Gastroesophageal sphincter (tissue), 4 donors: ENCODE measurements at regions not wholly inside any gene's neighbourhood (a gene's known extent, or its start where the extent isn't known, plus 50 kb on each side); places are given as distances from the start of the nearest gene placed in this dataset.

ENCODE experiments used
- ATAC-seq: fragments of 150-250 bp; one replicate; pipeline ENCODE4 v1.9.1; 2016; ENCODE audit warnings: mild to moderate bottlenecking, moderate library complexity
- H3K27ac ChIP-seq, 4 donors: fragments of 200-600 bp; sonication (generic) in 3 of 4; 1 replicate in 3 of 4; 2 replicates in 1 of 4; pipeline ENCODE4 v1.5.1; 2016 to 2019
- H3K27me3 ChIP-seq: fragments of 200-600 bp; sonication (generic); one replicate; pipeline ENCODE4 v1.5.1; 2019
- H3K36me3 ChIP-seq, 2 donors: fragments of 200-600 bp; sonication (generic); one replicate each; pipeline ENCODE4 v1.5.1; 2019; ENCODE audit warnings: control low read depth in 1 of 2
- H3K4me1 ChIP-seq, 3 donors: fragments of 200-600 bp; sonication (generic); 1 replicate in 2 of 3; 2 replicates in 1 of 3; pipeline ENCODE4 v1.5.1; 2016 to 2019; ENCODE audit warnings: control low read depth in 2 of 3
- H3K4me3 ChIP-seq, 2 donors: fragments of 200-600 bp; sonication (generic); one replicate each; pipeline ENCODE4 v1.5.1; 2019; ENCODE audit warnings: mild to moderate bottlenecking in 1 of 2, moderate library complexity in 1 of 2
- H3K9me3 ChIP-seq, 3 donors: fragments of 200-600 bp; sonication (generic); one replicate each; pipeline ENCODE4 v1.5.1; 2017 to 2019; ENCODE audit warnings: control low read depth in 2 of 3
- EP300 ChIP-seq: sonication (generic); formaldehyde crosslinking; IDR thresholded peaks from one replicate; pipeline ENCODE4 v1.6.1; 2017; ENCODE audit warnings: antibody characterized with exemption, mild to moderate bottlenecking
- POLR2A ChIP-seq, 2 donors: fragments of 450-650 bp; IDR thresholded peaks; one replicate each; pipeline ENCODE4 v1.6.1; 2017; ENCODE audit warnings: antibody characterized with exemption in 2 of 2, mild to moderate bottlenecking in 2 of 2, moderate library complexity in 1 of 2
- POLR2AphosphoS5 ChIP-seq: sonication (generic); formaldehyde crosslinking; IDR thresholded peaks from one replicate; pipeline ENCODE4 v1.6.1; 2017; ENCODE audit warnings: antibody characterized with exemption
- WGBS, 2 donors: methylation state at CpG; one replicate each; pipeline ENCODE4 v1.1.5; 2018; ENCODE audit warnings: low coverage in 1 of 2; 5-methylcytosine and 5-hydroxymethylcytosine counted together
- TF ChIP-seq, protein P1 (sequence below), 4 experiments: fragments of 200-600 bp in 2 of 4; fragments of 450-650 bp in 2 of 4; sonication (generic) in 1 of 4; IDR thresholded peaks; one replicate each; pipeline ENCODE4 v1.5.1; 2017 to 2019; ENCODE audit warnings: antibody characterized with exemption in 4 of 4, mild to moderate bottlenecking in 2 of 4, moderate library complexity in 2 of 4

DNA sequence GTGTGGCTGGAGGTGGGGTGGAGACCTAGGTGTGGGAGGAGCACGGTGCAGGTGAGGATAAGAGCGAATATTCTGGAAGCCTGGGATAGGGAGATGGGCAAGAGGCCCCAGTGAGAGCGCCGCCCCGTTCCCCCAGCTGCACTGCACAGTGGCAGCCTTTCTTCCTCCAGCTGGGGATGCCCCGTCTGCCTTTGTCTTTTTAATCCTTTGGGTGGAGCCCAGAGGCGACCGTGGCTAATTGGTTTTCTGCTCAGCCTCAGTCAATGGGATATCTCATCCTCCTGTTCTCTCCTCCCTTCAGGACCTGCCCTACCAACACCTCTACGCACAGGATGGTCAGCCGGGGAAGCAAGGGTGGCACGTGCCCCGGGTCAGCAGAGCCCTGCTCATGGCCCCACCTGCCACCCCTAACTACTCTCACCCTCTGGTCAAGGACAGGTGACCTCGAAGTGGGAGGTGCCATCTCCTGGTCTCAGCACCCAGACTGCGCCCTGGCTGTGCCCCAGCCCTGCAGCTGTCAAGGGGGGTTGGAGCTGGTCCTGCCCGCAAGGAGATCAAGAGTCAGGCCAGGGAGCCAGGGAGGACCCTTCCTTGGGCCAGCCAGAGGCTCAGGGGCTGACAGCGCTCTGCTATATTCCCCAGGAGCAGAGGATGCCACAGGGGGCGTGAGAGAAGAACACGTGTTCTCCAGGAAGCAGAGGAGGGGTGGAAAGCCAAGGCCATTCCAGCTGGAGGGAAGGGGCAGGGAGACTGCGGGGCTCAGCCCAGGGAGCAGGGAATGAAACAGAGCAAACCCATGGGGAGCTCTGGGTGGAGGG lies 64.0 kb downstream of the ADRA2C start:
- ATAC-seq = no peak
- TF ChIP-seq POLR2AphosphoS5 (no peak), EP300 (no peak), POLR2A (IDR thresholded peaks at IDR 0.05) (no peak)
- TF ChIP-seq, protein P1, sequence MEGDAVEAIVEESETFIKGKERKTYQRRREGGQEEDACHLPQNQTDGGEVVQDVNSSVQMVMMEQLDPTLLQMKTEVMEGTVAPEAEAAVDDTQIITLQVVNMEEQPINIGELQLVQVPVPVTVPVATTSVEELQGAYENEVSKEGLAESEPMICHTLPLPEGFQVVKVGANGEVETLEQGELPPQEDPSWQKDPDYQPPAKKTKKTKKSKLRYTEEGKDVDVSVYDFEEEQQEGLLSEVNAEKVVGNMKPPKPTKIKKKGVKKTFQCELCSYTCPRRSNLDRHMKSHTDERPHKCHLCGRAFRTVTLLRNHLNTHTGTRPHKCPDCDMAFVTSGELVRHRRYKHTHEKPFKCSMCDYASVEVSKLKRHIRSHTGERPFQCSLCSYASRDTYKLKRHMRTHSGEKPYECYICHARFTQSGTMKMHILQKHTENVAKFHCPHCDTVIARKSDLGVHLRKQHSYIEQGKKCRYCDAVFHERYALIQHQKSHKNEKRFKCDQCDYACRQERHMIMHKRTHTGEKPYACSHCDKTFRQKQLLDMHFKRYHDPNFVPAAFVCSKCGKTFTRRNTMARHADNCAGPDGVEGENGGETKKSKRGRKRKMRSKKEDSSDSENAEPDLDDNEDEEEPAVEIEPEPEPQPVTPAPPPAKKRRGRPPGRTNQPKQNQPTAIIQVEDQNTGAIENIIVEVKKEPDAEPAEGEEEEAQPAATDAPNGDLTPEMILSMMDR (IDR thresholded peaks at IDR 0.05) = no peak

DNA sequence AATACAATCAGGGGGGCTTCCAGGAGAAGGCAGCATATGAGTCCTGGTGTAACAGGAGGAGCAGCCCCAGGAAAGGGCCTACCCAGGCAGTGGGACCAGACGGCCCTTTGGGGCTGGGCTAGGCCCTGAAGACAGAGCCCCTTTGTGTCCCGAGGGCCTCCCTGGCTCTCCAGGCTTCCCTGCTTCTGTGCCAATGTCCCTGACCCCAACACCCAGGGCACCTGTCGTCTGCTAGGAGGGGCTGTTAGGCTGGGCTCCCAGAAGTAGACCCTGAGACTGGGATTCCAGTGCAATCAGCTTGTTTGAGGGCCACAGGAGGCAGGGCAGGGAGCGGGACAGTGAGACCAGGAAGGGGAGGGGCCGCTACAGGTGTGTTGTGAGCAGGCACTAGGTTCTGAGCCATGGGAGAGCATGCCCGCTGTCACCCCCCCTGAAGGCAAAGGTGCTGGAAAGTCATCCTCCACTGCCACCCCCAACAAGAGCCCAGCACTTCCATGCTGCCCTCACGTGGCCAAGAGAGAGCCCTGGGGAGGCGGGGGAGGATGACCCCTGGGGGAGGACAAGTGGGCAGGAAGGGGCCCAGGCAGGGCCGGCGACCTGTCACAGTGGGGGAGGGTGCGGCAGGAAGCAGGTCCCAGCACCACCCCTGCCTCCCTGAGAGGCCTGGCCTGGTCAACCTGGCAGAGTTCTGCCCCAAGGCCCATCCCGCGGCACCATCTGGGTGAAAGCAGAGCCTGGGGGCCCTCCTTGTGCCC lies 64.8 kb downstream of the ADRA2C start:
- peaks cover 0 to 18% (median 7%) of the 10 kb centered on the region in 3 donors for H3K4me1 ChIP-seq
- no peak overlapping the region for H3K27ac ChIP-seq
- WGBS, 2 donors = no CpG with 5 or more reads among the region's 13 CpGs
- no peak for TF ChIP-seq POLR2A (IDR thresholded peaks at IDR 0.05)
- no peak for TF ChIP-seq POLR2AphosphoS5
- TF ChIP-seq EP300 = no peak
- TF ChIP-seq, protein P1 (IDR thresholded peaks at IDR 0.05) = no peak
- peaks cover 25% of the 10 kb centered on the region for H3K27me3 ChIP-seq
- no peaks in the 10 kb centered on the region for H3K9me3 ChIP-seq
- no peak for ATAC-seq
- no peaks in the 10 kb centered on the region for H3K36me3 ChIP-seq
- no peak overlapping the region for H3K4me3 ChIP-seq

More for the DNA sequence above, 64.0 kb downstream of the ADRA2C start:
- peaks cover 0 to 18% (median 7%) of the 10 kb centered on the region in 3 donors for H3K4me1 ChIP-seq
- no peak overlapping the region for H3K4me3 ChIP-seq
- no peaks in the 10 kb centered on the region for H3K9me3 ChIP-seq
- H3K27ac ChIP-seq = no peak overlapping the region
- 33 to 83% methylated on average over 1 of the region's 19 CpGs for WGBS, 2 donors
- no peaks in the 10 kb centered on the region for H3K36me3 ChIP-seq
- peaks cover 17% of the 10 kb centered on the region for H3K27me3 ChIP-seq

DNA sequence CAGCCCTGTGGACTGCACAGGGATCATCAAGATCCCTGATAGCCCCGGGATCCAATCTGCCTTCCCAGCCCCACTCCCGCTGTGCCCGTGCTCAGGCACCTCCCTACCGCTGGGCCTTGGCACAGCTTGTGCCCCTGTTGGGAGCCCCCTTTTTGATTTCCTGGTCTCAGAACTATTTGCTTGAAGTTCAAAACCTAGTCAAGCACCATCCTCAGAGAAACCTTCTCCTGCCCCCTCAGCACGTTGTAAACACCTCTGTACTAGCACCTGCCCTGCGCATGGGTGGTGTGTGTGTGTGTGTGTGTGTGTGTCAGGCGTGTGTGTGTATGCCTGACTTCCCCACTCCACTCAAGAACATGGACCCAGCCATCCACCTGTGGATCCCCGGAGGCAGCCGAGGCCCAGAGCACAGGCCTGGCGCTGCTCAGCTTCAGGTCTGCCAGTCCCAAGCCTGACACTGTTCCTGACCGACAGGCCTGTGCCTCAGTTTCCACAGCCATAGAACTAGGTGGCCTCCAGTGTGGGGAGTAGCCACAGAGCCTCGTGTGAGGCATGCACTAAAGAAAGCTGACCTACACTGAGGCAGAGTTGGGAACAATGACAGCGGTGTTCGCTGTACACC lies 65.5 kb downstream of the ADRA2C start:
- H3K27ac ChIP-seq = no peak overlapping the region
- no peaks in the 10 kb centered on the region for H3K36me3 ChIP-seq
- 86 to 92% methylated on average over 2 to 5 of the region's 14 CpGs for WGBS, 2 donors
- no peaks in the 10 kb centered on the region for H3K9me3 ChIP-seq
- no peak overlapping the region for H3K4me3 ChIP-seq
- TF ChIP-seq, protein P1 (IDR thresholded peaks at IDR 0.05) = no peak
- TF ChIP-seq POLR2A (IDR thresholded peaks at IDR 0.05) (no peak), EP300 (no peak), POLR2AphosphoS5 (no peak)
- peaks cover 0 to 17% (median 7%) of the 10 kb centered on the region in 3 donors for H3K4me1 ChIP-seq
- peaks cover 31% of the 10 kb centered on the region for H3K27me3 ChIP-seq
- no peak for ATAC-seq

DNA sequence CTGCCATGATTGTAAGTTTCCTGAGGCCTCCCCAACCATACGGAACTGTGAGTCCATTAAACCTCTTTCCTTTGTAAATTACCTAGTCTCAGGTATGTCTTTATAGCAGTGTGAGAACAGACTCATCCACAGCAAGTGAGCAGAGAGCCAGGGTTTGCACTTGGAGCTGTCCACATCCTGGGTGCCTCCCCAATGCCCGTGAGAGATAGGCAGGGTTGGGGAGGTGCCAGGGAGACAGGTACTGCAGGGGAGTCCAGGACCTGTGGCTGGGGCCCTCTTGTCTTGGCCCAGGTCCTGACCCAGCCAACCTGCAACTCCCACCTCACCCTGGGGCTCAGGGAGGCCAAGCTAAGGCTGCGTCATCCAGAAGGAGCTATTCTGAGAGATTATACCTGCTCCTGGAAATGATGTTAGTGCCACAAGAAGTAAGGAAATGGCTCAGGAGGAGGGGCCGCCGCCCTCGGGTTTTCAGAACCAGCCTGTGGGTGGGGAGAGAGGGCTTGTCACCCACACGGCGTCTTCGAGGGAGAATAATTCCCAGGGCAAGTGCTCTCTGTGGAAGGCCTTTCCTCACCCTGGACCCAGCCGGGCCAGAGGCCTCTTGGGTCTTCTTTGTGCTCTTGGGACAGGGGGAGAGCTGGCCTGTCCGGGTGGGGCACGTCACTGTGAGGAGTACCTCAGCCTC lies 66.5 kb downstream of the ADRA2C start:
- no peak overlapping the region for H3K4me3 ChIP-seq
- TF ChIP-seq EP300 = no peak
- no peak for TF ChIP-seq POLR2AphosphoS5
- no peak for TF ChIP-seq POLR2A (IDR thresholded peaks at IDR 0.05)
- TF ChIP-seq, protein P1 (IDR thresholded peaks at IDR 0.05) = no peak
- peaks cover 0 to 7% (median 4%) of the 10 kb centered on the region in 3 donors for H3K4me1 ChIP-seq
- 65% methylated on average over 2 of the region's 12 CpGs; no CpG with 5 or more reads in 1 of the 2 donors for WGBS, 2 donors
- no peak for ATAC-seq
- H3K27ac ChIP-seq = no peak overlapping the region
- H3K9me3 ChIP-seq = peaks cover 0 to 4% (median 0%) of the 10 kb centered on the region in 3 donors
- peaks cover 42% of the 10 kb centered on the region for H3K27me3 ChIP-seq
- H3K36me3 ChIP-seq = no peaks in the 10 kb centered on the region
